HG03460 (cell line): ENCODE measurements at regions not wholly inside any gene's neighbourhood (a gene's known extent, or its start where the extent isn't known, plus 50 kb on each side); places are given as distances from the start of the nearest gene placed in this dataset.

ENCODE experiments used
- ATAC-seq: cut with Tn5 transposase; IDR thresholded peaks from one replicate; pipeline ENCODE4 v1.9.1; 2021; ENCODE audit not compliant: unreplicated experiment

GRCh38 chr11:106212081-106212480 lies 134.6 kb downstream of the AASDHPPT start:
- ATAC-seq, result no peak

GRCh38 chr11:106216281-106216680 lies 138.8 kb downstream of the AASDHPPT start:
- no peak for ATAC-seq

GRCh38 chr11:106217456-106217855 lies 140.0 kb downstream of the AASDHPPT start:
- no peak for ATAC-seq

- ATAC-seq, result no peak
These were observed 140.6 kb downstream of the AASDHPPT start for GRCh38 chr11:106218106-106218505.

- ATAC-seq, result no peak
These were observed 145.2 kb downstream of the AASDHPPT start for GRCh38 chr11:106222626-106223025.

- no peak for ATAC-seq
These were observed 146.7 kb downstream of the AASDHPPT start for GRCh38 chr11:106224172-106224571.

- ATAC-seq, result no peak
These were observed 151.5 kb downstream of the AASDHPPT start for GRCh38 chr11:106228996-106229395.

- no peak for ATAC-seq
These were observed 154.1 kb downstream of the AASDHPPT start for GRCh38 chr11:106231591-106231990.

- no peak for ATAC-seq
These were observed 155.7 kb downstream of the AASDHPPT start for GRCh38 chr11:106233191-106233590.

- no peak for ATAC-seq
These were observed 157.3 kb downstream of the AASDHPPT start for GRCh38 chr11:106234794-106235193.

- no peak for ATAC-seq
These were observed 158.8 kb downstream of the AASDHPPT start for GRCh38 chr11:106236295-106236694.

GRCh38 chr11:106238704-106239360 lies 161.4 kb downstream of the AASDHPPT start:
- no peak for ATAC-seq

- no peak for ATAC-seq
These were observed 164.3 kb downstream of the AASDHPPT start for GRCh38 chr11:106241601-106242257.

- no peak for ATAC-seq
These were observed 165.4 kb downstream of the AASDHPPT start for GRCh38 chr11:106242718-106243415.

- ATAC-seq, result no peak
These were observed 169.0 kb downstream of the AASDHPPT start for GRCh38 chr11:106246495-106246894.

- no peak for ATAC-seq
These were observed 172.3 kb downstream of the AASDHPPT start for GRCh38 chr11:106249617-106250239.

GRCh38 chr11:106262852-106263251 lies 185.4 kb downstream of the AASDHPPT start:
- no peak for ATAC-seq

- no peak for ATAC-seq
These were observed 186.1 kb downstream of the AASDHPPT start for GRCh38 chr11:106263527-106263926.

GRCh38 chr11:106271086-106271485 lies 193.6 kb downstream of the AASDHPPT start:
- ATAC-seq, result no peak

GRCh38 chr11:106271686-106272085 lies 194.2 kb downstream of the AASDHPPT start:
- ATAC-seq, result no peak

GRCh38 chr11:106275151-106275550 lies 197.7 kb downstream of the AASDHPPT start:
- no peak for ATAC-seq

GRCh38 chr11:106276126-106276525 lies 198.7 kb downstream of the AASDHPPT start:
- ATAC-seq, result no peak
